Brain microvascular endothelial cell (primary cell): ENCODE measurements at regions not wholly inside any gene's neighbourhood (a gene's known extent, or its start where the extent isn't known, plus 50 kb on each side); places are given as distances from the start of the nearest gene placed in this dataset.
A peak's percentile ranks its signal among the peaks of the same experiment; 100 is the strongest.

Experiments used
- DNase-seq: peaks from one replicate; pipeline ENCODE4 v3.0.0-alpha.2; 2020
- H3K27ac ChIP-seq: fragments of 250-450 bp; sonication (Bioruptor Pico); 2 replicates; pipeline ENCODE4 v1.5.1; 2020; ENCODE audit warnings: mild to moderate bottlenecking, moderate library complexity
- H3K27me3 ChIP-seq: fragments of 250-450 bp; sonication (Bioruptor Pico); replicated peaks from 2 replicates; pipeline ENCODE4 v1.5.1; 2020; ENCODE audit warnings: mild to moderate bottlenecking
- H3K36me3 ChIP-seq: fragments of 250-450 bp; sonication (Bioruptor Pico); replicated peaks from 2 replicates; pipeline ENCODE4 v1.5.1; 2020; ENCODE audit warnings: mild to moderate bottlenecking
- H3K4me3 ChIP-seq: 2 replicates; pipeline ENCODE4 v1.5.1; 2011; ENCODE audit warnings: low read depth, mild to moderate bottlenecking, control low read depth, low read length, moderate library complexity
- CTCF ChIP-seq: IDR thresholded peaks from 2 replicates; pipeline ENCODE4 v1.5.1; 2011; ENCODE audit warnings: low read depth, mild to moderate bottlenecking, moderate library complexity, low read length, control low read depth, inconsistent platforms; ENCODE audit errors: missing control alignments
- in situ Hi-C: cut with HindIII; loops from 2 replicates; pipeline ENCODE4 v1.10.0; 2017; ENCODE audit warnings: low sequenced_read_pairs, low pct_ligation_motif_present

DNA sequence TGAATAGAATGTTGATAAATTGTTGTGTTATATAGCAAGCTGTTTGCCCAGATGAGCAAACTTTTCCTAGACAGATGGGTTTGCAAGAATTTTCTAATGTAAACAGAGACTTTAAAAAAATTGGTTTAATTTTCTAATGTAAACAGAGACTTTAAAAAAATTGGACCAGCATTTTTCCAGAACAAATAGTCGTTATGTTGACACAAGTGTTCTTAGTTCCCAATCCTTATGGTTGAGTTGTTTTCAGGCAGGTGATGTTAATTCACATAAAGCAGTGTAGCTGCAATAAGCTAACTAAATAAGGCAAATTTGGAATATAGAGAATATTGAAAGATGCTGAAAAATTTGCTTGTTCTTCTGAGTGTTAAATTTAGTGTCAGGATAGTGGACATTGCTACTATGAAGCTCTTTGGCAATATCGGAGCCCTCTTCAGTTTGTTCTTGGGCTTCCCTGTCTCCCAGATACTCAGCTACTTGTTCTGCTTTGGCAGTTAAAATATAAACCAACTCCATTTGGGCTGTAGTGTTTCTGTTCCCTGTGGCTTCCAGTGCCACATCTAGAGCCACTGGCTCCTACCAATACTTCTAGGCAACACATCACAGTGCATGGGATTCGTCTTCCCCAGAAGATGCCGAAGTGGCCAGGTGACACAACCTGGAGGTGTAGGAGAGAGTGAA is 105.7 kb downstream of the DYNAP start:
- in situ Hi-C loops, result no loop called here
- DNase-seq, result no peak

DNA sequence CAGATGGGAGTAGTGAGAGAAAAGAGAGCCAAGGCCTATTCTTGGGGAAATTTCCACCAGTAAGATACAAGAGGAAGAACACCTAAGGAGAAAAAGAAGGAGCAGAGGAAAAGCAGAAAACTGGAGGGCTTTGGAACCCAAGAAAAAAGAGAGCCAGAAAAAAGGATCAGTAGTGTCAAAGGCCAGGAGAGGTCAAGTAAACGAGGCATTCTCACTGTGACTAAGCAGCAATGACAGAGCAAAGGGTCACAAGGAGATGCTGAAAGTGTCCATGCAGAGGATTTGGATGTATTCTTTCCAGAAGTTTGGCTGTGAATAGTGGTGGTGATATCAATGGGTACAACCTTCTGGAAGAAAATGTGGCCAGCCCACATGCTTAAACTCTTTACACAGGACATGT is 109.5 kb downstream of the DYNAP start:
- in situ Hi-C loops, result no loop called here
- Histone ChIP-seq H3K27ac (no peak overlapping the region), H3K4me3 (no peak overlapping the region), H3K36me3 (no peaks in the 10 kb centered on the region), H3K27me3 (no peaks in the 10 kb centered on the region)
- TF ChIP-seq CTCF, result no peak
- no peak for DNase-seq

More for the DNA sequence above, 105.7 kb downstream of the DYNAP start:
- TF ChIP-seq CTCF, result no peak
- Histone ChIP-seq H3K27ac (no peak overlapping the region), H3K27me3 (no peaks in the 10 kb centered on the region), H3K36me3 (no peaks in the 10 kb centered on the region), H3K4me3 (no peak overlapping the region)

DNA sequence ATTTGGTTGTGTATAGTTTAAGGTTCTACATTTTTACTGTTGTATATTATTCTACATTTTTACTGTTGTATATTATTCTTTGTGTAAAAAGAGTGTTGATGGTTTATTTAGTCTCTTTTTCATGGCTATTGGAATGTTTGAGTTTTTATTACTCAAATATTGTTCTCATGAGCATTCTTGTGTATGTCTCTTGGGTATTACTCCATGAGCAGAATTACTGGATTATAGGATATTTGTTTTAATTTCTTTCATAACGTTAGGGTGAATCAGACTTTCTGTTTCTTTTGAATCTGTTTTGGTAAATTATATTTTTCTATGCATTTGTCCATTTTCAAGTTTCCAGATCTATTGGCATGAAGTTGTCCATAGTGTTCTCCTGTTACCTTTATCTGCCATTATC is 111.6 kb downstream of the DYNAP start:
- H3K27me3 ChIP-seq, result no peaks in the 10 kb centered on the region
- TF ChIP-seq CTCF, result no peak
- DNase-seq, result no peak
- no peaks in the 10 kb centered on the region for H3K36me3 ChIP-seq
- no peak overlapping the region for H3K27ac ChIP-seq
- H3K4me3 ChIP-seq, result no peak overlapping the region
- in situ Hi-C loops, result no loop called here

DNA sequence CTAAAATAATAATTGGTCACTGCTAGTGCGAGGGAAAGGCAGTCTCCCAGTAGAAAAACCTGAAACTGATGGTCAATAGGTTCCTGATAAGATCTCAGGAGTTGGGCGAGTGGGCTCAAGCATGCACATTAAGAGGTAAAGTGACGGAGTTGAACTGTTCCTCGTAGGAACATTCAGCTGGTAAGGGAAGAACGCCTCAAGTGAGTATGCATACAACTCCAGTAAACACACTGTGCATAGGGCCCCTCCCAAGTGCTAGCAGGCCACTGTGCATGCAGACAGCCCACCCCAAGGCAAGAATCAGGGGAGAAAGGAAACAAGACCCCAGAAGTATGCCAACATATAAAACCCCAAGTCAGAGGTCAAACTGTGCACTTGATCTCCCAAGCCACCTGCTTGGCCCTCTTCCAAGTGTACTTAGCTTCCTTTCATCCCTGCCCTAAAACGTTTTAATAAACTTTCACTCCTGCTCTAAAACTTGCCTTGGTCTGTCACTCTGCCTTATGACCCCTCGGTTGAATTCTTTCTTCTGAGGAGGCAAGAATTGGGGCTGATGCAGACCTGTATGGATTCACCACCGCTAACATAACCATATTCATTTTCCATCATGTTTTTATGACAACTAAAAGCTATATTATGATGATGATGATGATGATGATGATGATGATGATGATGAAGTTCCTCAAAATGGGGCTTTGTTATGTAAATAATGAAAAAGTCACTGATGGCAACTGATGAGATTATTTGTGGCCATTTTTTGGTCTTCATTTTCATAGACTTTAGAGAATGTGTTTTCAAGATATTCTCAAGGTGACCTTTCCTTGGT is 118.0 kb upstream of the RAB27B start:
- in situ Hi-C loops, result no loop called here
- no peaks in the 10 kb centered on the region for H3K27me3 ChIP-seq
- H3K36me3 ChIP-seq, result no peaks in the 10 kb centered on the region
- no peak for DNase-seq
- TF ChIP-seq CTCF, result no peak
- H3K4me3 ChIP-seq, result no peak overlapping the region
- H3K27ac ChIP-seq, result no peak overlapping the region

- Histone ChIP-seq H3K27me3 (no peaks in the 10 kb centered on the region), H3K27ac (no peak overlapping the region), H3K4me3 (no peak overlapping the region), H3K36me3 (no peaks in the 10 kb centered on the region)
- TF ChIP-seq CTCF, result no peak
- no peak for DNase-seq
- in situ Hi-C loops, result no loop called here
These were observed 117.4 kb upstream of the RAB27B start for GRCh38 chr18:54710900-54711281.

- Histone ChIP-seq H3K27ac (peak overlapping the region; percentile 82), H3K4me3 (no peak overlapping the region), H3K27me3 (no peaks in the 10 kb centered on the region), H3K36me3 (no peaks in the 10 kb centered on the region)
- DNase-seq, result peak; percentile 79
- TF ChIP-seq CTCF, result no peak
- in situ Hi-C loops, result no loop called here
These were observed 116.0 kb upstream of the RAB27B start for GRCh38 chr18:54712306-54712705.
